Natural killer cell (primary cell): ENCODE measurements at regions not wholly inside any gene's neighbourhood (a gene's known extent, or its start where the extent isn't known, plus 50 kb on each side); places are given as distances from the start of the nearest gene placed in this dataset.

ENCODE experiments used
- ATAC-seq, 3 donors: fragments of 150-1000 bp in 2 of 3; fragments of 200-7000 bp in 1 of 3; cut with Tn5 transposase; 1 replicate in 1 of 3; 2 replicates in 2 of 3; pipeline ENCODE4 v1.10.0; 2021; ENCODE audit warnings: mild to moderate bottlenecking in 2 of 3, moderate library complexity in 2 of 3
- DNase-seq, 2 donors: peaks; one replicate each; pipeline versions ENCODE4 v3.0.0 to v3.0.0-alpha.2; 2013 to 2021; ENCODE audit warnings: mixed read lengths in 1 of 2
- H3K27ac ChIP-seq: one replicate; pipeline ENCODE4 v1.5.1; 2013; ENCODE audit warnings: mild to moderate bottlenecking, low read length
- H3K27me3 ChIP-seq: one replicate; pipeline ENCODE4 v1.6.1; 2013; ENCODE audit warnings: low read length; ENCODE audit not compliant: control insufficient read depth, insufficient read depth
- H3K36me3 ChIP-seq: one replicate; pipeline ENCODE4 v1.6.1; 2013; ENCODE audit warnings: low read length; ENCODE audit not compliant: control insufficient read depth, insufficient read depth
- H3K4me1 ChIP-seq: one replicate; pipeline ENCODE4 v1.6.1; 2013; ENCODE audit warnings: low read length; ENCODE audit not compliant: control insufficient read depth, insufficient read depth
- H3K4me3 ChIP-seq: one replicate; pipeline ENCODE4 v1.5.1; 2013; ENCODE audit warnings: low read length
- H3K9me3 ChIP-seq: one replicate; pipeline ENCODE4 v1.6.1; 2013; ENCODE audit warnings: low read length; ENCODE audit not compliant: control insufficient read depth, insufficient read depth
- H3K27ac Mint-ChIP-seq, 2 donors: one replicate each; pipeline ENCODE4 v1.8.0; 2022; ENCODE audit warnings: mild to moderate bottlenecking in 2 of 2, mixed read lengths in 2 of 2, moderate library complexity in 1 of 2
- H3K27me3 Mint-ChIP-seq, 2 donors: one replicate each; pipeline ENCODE4 v1.8.0; 2022; ENCODE audit warnings: low read depth in 2 of 2, mixed read lengths in 2 of 2
- H3K36me3 Mint-ChIP-seq: one replicate; pipeline ENCODE4 v1.8.0; 2022; ENCODE audit warnings: mixed read lengths
- H3K4me1 Mint-ChIP-seq, 2 donors: one replicate each; pipeline ENCODE4 v1.8.0; 2022; ENCODE audit warnings: mixed read lengths in 2 of 2
- H3K4me3 Mint-ChIP-seq: one replicate; pipeline ENCODE4 v1.8.0; 2022; ENCODE audit warnings: mild to moderate bottlenecking, moderate library complexity, mixed read lengths
- H3K9me3 Mint-ChIP-seq, 2 donors: one replicate each; pipeline ENCODE4 v1.8.0; 2022; ENCODE audit warnings: mixed read lengths in 2 of 2
- WGBS: methylation state at CpG from one replicate; pipeline ENCODE4 v1.1.7; 2013; ENCODE audit warnings: missing lambda C conversion rate; ENCODE audit not compliant: insufficient coverage; 5-methylcytosine and 5-hydroxymethylcytosine counted together
- intact Hi-C: fragments of 100-400 bp; cut with micrococcal nuclease; formaldehyde crosslinking; loops from one replicate; pipeline ENCODE4 v1.14.2; 2022
- TF ChIP-seq, protein P1 (sequence below): fragments of 200-600 bp; IDR thresholded peaks from one replicate; pipeline ENCODE4 v1.8.0; 2022; ENCODE audit warnings: antibody characterized with exemption

DNA sequence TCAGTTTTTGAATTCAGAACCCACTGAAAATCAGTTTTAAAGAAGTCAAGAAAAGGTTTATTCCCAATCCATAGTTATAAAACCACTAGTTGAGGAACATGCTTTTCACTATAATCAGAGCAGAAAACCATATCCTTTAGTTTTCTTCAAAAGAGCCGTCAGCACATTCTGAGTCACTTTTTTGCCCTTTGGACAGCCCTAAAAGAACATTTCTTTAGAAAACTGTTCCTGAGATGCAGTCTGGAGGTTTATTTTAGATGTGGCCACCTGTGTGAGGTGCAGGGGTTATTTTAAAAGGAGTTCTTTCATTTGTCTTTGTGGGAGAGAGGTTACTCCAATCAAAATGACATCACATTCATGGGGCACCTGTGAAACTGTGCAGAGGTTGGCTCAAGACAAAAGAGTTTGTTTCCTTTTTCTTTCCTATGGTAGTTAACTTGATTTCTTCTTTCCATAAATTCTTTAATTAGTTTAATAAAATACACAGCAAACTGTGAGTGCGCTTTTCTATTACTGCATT, 221.6 kb upstream of the RPS23 start:
- intact Hi-C loops: no loop called here
- H3K27ac ChIP-seq: no peak overlapping the region
- DNase-seq (no peak), ATAC-seq (no peak)
- H3K4me3 Mint-ChIP-seq: no peak overlapping the region
- H3K36me3 ChIP-seq: no peaks in the 10 kb centered on the region
- no peak overlapping the region for H3K4me3 ChIP-seq
- peaks cover 0 to 2% of the 10 kb centered on the region in 2 donors for H3K27me3 Mint-ChIP-seq
- TF ChIP-seq, protein P1, sequence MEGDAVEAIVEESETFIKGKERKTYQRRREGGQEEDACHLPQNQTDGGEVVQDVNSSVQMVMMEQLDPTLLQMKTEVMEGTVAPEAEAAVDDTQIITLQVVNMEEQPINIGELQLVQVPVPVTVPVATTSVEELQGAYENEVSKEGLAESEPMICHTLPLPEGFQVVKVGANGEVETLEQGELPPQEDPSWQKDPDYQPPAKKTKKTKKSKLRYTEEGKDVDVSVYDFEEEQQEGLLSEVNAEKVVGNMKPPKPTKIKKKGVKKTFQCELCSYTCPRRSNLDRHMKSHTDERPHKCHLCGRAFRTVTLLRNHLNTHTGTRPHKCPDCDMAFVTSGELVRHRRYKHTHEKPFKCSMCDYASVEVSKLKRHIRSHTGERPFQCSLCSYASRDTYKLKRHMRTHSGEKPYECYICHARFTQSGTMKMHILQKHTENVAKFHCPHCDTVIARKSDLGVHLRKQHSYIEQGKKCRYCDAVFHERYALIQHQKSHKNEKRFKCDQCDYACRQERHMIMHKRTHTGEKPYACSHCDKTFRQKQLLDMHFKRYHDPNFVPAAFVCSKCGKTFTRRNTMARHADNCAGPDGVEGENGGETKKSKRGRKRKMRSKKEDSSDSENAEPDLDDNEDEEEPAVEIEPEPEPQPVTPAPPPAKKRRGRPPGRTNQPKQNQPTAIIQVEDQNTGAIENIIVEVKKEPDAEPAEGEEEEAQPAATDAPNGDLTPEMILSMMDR: no peak
- no peaks in the 10 kb centered on the region for H3K4me1 Mint-ChIP-seq
- H3K9me3 Mint-ChIP-seq: peaks cover 3 to 6% of the 10 kb centered on the region in 2 donors
- H3K4me1 ChIP-seq: no peaks in the 10 kb centered on the region
- no peaks in the 10 kb centered on the region for H3K9me3 ChIP-seq
- H3K36me3 Mint-ChIP-seq: no peaks in the 10 kb centered on the region
- no peak overlapping the region for H3K27ac Mint-ChIP-seq
- WGBS: 85% methylated on average over 1 of the region's 2 CpGs
- H3K27me3 ChIP-seq: no peaks in the 10 kb centered on the region

DNA sequence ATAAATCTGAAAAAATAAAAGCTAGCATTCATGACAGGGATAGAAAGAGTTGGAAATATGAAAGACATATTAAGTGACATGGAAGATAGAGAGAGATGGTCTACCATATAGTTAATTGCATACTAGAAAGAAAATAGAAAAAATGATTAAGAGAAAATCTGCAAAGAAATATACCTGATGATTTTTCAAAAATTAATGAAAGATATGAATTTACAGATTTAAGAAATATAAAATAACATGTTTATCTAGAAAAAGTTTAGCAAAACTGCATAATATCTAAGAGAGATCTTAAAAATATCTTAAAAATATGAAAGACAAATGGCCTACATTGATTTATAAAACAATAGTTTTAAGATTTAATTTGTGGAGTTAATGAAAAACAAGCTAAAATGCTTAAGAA, 219.1 kb upstream of the RPS23 start:
- Mint-ChIP-seq H3K9me3 (peaks cover 3 to 6% of the 10 kb centered on the region in 2 donors), H3K27me3 (peaks cover 0 to 2% of the 10 kb centered on the region in 2 donors), H3K4me1 (peaks cover 14 to 16% of the 10 kb centered on the region in 2 donors), H3K36me3 (no peaks in the 10 kb centered on the region), H3K27ac (no peak overlapping the region), H3K4me3 (no peak overlapping the region)
- Histone ChIP-seq H3K4me3 (no peak overlapping the region), H3K4me1 (peaks cover 9% of the 10 kb centered on the region), H3K36me3 (no peaks in the 10 kb centered on the region), H3K27ac (no peak overlapping the region), H3K9me3 (no peaks in the 10 kb centered on the region), H3K27me3 (no peaks in the 10 kb centered on the region)
- DNase-seq: no peak
- no peak for ATAC-seq
- TF ChIP-seq, protein P1: no peak
- intact Hi-C loops: no loop called here

DNA sequence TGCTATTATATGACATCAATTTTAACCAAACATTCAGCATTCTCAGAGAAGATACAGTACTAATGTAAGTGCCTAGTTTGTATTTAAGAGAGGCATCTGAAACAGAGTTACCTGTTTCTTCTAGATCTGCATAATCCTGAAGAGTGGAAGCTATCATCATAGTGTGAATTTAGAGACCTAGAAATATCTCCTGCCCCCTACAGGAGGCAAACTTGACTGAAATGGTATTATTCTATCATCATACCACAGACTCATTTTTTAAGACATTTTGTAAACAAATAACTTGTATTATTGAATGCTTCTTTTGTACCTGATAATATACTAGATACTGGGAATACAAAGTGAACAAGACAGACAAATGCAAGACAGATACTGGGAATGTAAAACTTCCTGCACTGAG, 216.8 kb upstream of the RPS23 start:
- no peak overlapping the region for H3K4me3 ChIP-seq
- intact Hi-C loops: no loop called here
- no peaks in the 10 kb centered on the region for H3K36me3 Mint-ChIP-seq

DNA sequence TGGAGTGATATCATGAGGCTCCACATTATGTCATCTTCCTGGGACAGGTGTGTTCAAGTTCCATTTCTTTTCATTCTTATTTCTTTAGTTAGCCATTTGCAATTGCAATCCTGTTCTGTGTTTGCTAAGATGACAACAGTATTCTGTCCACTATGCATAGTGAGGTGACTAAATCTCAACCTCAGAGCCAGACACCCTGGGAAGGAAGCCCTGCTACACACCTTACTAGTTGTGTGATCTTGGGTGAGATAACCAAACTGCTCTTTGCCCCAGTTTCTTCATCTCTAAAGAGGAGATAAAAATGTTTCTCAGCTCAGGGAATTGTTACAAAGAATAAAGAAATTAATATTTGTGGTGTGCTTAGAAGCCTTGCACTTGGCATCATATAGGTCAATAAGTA, 215.1 kb upstream of the RPS23 start:
- TF ChIP-seq, protein P1: no peak
- Mint-ChIP-seq H3K4me1 (peaks cover 14 to 16% of the 10 kb centered on the region in 2 donors), H3K27ac (no peak overlapping the region), H3K27me3 (peaks cover 0 to 2% of the 10 kb centered on the region in 2 donors), H3K4me3 (no peak overlapping the region), H3K9me3 (peaks cover 0 to 2% of the 10 kb centered on the region in 2 donors), H3K36me3 (no peaks in the 10 kb centered on the region)
- no peaks in the 10 kb centered on the region for H3K36me3 ChIP-seq
- DNase-seq (no peak), ATAC-seq (peak in 2 of 3 donors; percentile 34 to 57)
- intact Hi-C loops: no loop called here
- H3K4me3 ChIP-seq: no peak overlapping the region
- H3K27me3 ChIP-seq: no peaks in the 10 kb centered on the region
- H3K27ac ChIP-seq: no peak overlapping the region
- H3K4me1 ChIP-seq: peaks cover 9% of the 10 kb centered on the region
- no peaks in the 10 kb centered on the region for H3K9me3 ChIP-seq

More for the DNA sequence above, 216.8 kb upstream of the RPS23 start:
- DNase-seq (no peak), ATAC-seq (no peak)
- Mint-ChIP-seq H3K4me1 (peaks cover 14 to 16% of the 10 kb centered on the region in 2 donors), H3K4me3 (no peak overlapping the region), H3K27ac (no peak overlapping the region), H3K27me3 (peaks cover 0 to 2% of the 10 kb centered on the region in 2 donors), H3K9me3 (peaks cover 0 to 2% of the 10 kb centered on the region in 2 donors)
- Histone ChIP-seq H3K36me3 (no peaks in the 10 kb centered on the region), H3K27ac (no peak overlapping the region), H3K4me1 (peaks cover 9% of the 10 kb centered on the region), H3K9me3 (no peaks in the 10 kb centered on the region), H3K27me3 (no peaks in the 10 kb centered on the region)
- TF ChIP-seq, protein P1: no peak
